Smooth muscle cell (in vitro differentiated cells): ENCODE measurements at regions not wholly inside any gene's neighbourhood (a gene's known extent, or its start where the extent isn't known, plus 50 kb on each side); places are given as distances from the start of the nearest gene placed in this dataset.

ENCODE experiments used
- DNase-seq: peaks from one replicate; lab custom pipeline; 2025; ENCODE audit not compliant: unreplicated experiment; lab: John Stamatoyannopoulos, UW
- H2AFZ ChIP-seq: fragments of 200-600 bp; sonication (generic); 2 replicates; pipeline ENCODE4 v1.6.0; 2016; ENCODE audit warnings: antibody characterized with exemption, low read depth, mild to moderate bottlenecking
- H3F3A ChIP-seq: fragments of 200-600 bp; sonication (generic); 2 replicates; pipeline ENCODE4 v1.6.0; 2017; ENCODE audit warnings: antibody characterized with exemption, low read depth
- H3K27ac ChIP-seq: fragments of 200-600 bp; sonication (generic); 2 replicates; pipeline ENCODE4 v1.5.1; 2016; ENCODE audit warnings: low read depth, mild to moderate bottlenecking
- H3K27me3 ChIP-seq: fragments of 200-600 bp; sonication (generic); 2 replicates; pipeline ENCODE4 v1.6.1; 2016; ENCODE audit warnings: low read depth, mild to moderate bottlenecking
- H3K36me3 ChIP-seq: fragments of 200-600 bp; sonication (generic); 2 replicates; pipeline ENCODE4 v1.5.1; 2016; ENCODE audit warnings: low read depth
- H3K4me1 ChIP-seq: fragments of 200-600 bp; sonication (generic); 2 replicates; pipeline ENCODE4 v1.5.1; 2016; ENCODE audit warnings: low read depth
- H3K4me2 ChIP-seq: fragments of 200-600 bp; sonication (generic); 2 replicates; pipeline ENCODE4 v1.6.0; 2016; ENCODE audit warnings: mild to moderate bottlenecking
- H3K4me3 ChIP-seq: fragments of 200-600 bp; sonication (generic); 2 replicates; pipeline ENCODE4 v1.5.1; 2016; ENCODE audit warnings: mild to moderate bottlenecking
- H3K79me2 ChIP-seq: fragments of 200-600 bp; sonication (generic); 2 replicates; pipeline ENCODE4 v1.6.0; 2016; ENCODE audit warnings: low read depth, mild to moderate bottlenecking
- H3K9ac ChIP-seq: fragments of 200-600 bp; sonication (generic); 2 replicates; pipeline ENCODE4 v1.6.0; 2016; ENCODE audit warnings: low read depth
- H3K9me3 ChIP-seq: fragments of 200-600 bp; sonication (generic); replicated peaks from 2 replicates; pipeline ENCODE4 v1.5.1; 2016; ENCODE audit warnings: low read depth
- H4K20me1 ChIP-seq: fragments of 200-600 bp; sonication (generic); 2 replicates; pipeline ENCODE4 v1.6.0; 2016; ENCODE audit warnings: low read depth
- WGBS: methylation state at CpG from one replicate; pipeline ENCODE4 v1.1.7; 2016; ENCODE audit warnings: low lambda C conversion rate; 5-methylcytosine and 5-hydroxymethylcytosine counted together
- TF ChIP-seq, protein P1 (sequence below): fragments of 200-600 bp; sonication (generic); IDR thresholded peaks from 2 replicates; pipeline ENCODE4 v1.5.1; 2017; ENCODE audit warnings: borderline replicate concordance, mild to moderate bottlenecking, antibody characterized with exemption; ENCODE audit not compliant: insufficient read depth, poor library complexity, severe bottlenecking

DNA sequence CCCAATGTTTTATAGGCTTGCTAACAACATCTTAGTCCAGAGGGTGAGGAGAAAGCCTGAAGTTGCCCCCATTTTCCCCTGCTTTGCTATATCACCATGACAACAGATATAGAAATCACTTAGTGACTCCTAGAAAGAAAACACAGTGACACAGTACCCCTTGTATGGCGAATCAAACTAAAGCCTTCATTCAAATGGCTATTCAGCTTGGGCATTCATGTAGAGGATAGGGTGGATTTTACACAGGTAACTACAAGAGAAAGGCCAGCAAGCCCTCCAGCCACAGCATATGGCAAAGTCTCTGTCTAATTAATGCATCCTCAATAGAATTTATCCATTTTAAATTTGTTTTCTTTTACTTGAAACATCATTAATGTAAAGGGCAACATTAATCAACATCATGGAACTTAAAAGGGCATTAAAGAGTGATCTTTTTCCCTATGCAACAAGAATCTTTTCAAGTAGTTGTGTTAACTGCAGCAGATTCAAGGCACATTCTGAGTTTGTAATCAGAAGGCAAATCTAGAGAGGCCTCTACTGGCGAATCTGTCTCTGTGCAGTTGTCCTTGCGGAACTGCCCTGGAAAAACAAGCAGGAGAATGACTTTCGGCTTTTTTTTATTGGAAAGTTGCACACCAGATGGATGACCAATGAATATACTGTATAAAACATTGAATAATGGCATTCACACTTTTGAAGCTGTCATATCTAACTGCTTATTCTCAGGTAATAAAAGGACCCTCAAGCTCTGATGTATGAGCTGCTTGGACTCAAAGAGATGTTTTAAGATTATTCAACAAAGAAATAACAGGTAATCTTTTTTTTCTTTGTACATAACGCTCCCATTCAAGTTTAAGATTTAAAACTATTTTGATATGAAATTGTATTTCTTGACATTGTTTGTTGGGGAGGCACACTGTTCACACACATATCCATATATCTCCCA lies 621.7 kb upstream of the AGTR1 start:
- Histone ChIP-seq H3K36me3 (no peaks in the 10 kb centered on the region), H3F3A (no peaks in the 10 kb centered on the region), H3K79me2 (no peaks in the 10 kb centered on the region), H3K4me2 (no peak overlapping the region), H3K27me3 (no peaks in the 10 kb centered on the region), H2AFZ (no peak overlapping the region), H3K27ac (no peak overlapping the region), H4K20me1 (no peaks in the 10 kb centered on the region), H3K9me3 (no peaks in the 10 kb centered on the region), H3K4me1 (no peaks in the 10 kb centered on the region), H3K4me3 (no peak overlapping the region), H3K9ac (no peak overlapping the region)
- DNase-seq, result no peak
- TF ChIP-seq, protein P1, sequence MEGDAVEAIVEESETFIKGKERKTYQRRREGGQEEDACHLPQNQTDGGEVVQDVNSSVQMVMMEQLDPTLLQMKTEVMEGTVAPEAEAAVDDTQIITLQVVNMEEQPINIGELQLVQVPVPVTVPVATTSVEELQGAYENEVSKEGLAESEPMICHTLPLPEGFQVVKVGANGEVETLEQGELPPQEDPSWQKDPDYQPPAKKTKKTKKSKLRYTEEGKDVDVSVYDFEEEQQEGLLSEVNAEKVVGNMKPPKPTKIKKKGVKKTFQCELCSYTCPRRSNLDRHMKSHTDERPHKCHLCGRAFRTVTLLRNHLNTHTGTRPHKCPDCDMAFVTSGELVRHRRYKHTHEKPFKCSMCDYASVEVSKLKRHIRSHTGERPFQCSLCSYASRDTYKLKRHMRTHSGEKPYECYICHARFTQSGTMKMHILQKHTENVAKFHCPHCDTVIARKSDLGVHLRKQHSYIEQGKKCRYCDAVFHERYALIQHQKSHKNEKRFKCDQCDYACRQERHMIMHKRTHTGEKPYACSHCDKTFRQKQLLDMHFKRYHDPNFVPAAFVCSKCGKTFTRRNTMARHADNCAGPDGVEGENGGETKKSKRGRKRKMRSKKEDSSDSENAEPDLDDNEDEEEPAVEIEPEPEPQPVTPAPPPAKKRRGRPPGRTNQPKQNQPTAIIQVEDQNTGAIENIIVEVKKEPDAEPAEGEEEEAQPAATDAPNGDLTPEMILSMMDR, result peak; percentile 52
- 35% methylated on average over 5 of the region's 5 CpGs for WGBS

DNA sequence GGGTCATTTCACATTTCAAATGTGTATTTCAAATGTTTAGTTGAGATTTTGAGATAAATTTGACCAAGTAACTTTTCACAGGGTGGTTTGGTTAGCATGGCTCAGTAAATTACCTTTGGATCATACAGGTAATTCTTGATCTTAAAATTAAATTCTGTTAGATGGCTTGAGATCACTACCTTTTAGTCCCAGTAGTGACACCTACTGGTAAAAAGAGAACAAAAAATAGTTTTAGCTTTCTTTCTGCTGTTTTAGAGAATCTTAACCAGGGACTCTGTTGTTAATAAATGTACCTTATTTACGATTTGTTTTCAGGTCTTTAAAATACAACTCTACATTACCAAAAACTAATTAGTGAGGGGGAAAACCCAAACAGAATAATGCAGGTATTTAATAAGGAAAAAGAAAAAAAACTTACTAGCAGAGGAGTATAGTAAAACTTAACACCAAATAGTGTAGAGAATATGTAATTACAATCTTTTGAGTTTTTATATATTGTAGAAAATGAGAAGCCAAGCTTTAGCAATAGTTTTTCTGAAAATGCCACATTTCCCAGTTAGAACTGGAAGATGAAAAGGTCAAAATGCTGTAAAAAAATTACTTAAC lies 620.3 kb upstream of the AGTR1 start:
- H3F3A ChIP-seq, result no peaks in the 10 kb centered on the region
- no peak overlapping the region for H3K4me3 ChIP-seq

DNA sequence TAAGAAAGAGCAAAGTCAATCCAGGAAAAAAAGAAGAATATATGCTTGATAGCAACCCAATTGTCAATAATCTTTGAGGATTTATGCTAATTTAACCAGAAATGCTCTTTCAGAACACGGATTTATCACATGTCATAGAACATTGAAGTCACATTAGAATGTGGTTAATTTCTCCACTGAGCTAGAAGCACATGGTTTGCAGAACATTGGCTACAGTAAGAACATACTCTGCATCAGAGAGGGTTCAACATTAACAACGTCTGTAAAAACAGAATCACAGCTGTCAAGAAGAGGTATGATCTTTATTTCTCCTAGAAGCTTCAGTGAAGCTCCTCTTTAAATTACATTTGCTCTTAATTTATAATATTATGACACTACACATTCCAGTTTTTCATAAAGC lies 619.7 kb upstream of the AGTR1 start:
- DNase-seq, result no peak
- Histone ChIP-seq H3K27ac (no peak overlapping the region), H3K79me2 (no peaks in the 10 kb centered on the region), H3K4me1 (no peaks in the 10 kb centered on the region), H3K9ac (no peak overlapping the region), H3K9me3 (no peaks in the 10 kb centered on the region), H2AFZ (no peak overlapping the region), H3F3A (no peaks in the 10 kb centered on the region), H3K4me2 (no peak overlapping the region), H3K4me3 (no peak overlapping the region), H3K27me3 (no peaks in the 10 kb centered on the region), H4K20me1 (no peaks in the 10 kb centered on the region), H3K36me3 (no peaks in the 10 kb centered on the region)
- 72% methylated on average over 2 of the region's 2 CpGs for WGBS
- TF ChIP-seq, protein P1, result no peak

More for the DNA sequence above, 620.3 kb upstream of the AGTR1 start:
- 17% methylated on average over 1 of the region's 1 CpG for WGBS
- Histone ChIP-seq H3K27me3 (no peaks in the 10 kb centered on the region), H3K27ac (no peak overlapping the region), H3K9me3 (no peaks in the 10 kb centered on the region), H3K4me2 (no peak overlapping the region), H3K79me2 (no peaks in the 10 kb centered on the region), H3K36me3 (no peaks in the 10 kb centered on the region), H2AFZ (no peak overlapping the region), H3K4me1 (no peaks in the 10 kb centered on the region), H3K9ac (no peak overlapping the region), H4K20me1 (no peaks in the 10 kb centered on the region)
- TF ChIP-seq, protein P1, result peak; percentile 59
- no peak for DNase-seq
